GM18868 (cell line): ENCODE measurements at regions not wholly inside any gene's neighbourhood (a gene's known extent, or its start where the extent isn't known, plus 50 kb on each side); places are given as distances from the start of the nearest gene placed in this dataset.

Experiments
- ATAC-seq: cut with Tn5 transposase; IDR thresholded peaks from one replicate; pipeline ENCODE4 v1.9.1; 2021; ENCODE audit warnings: mild to moderate bottlenecking, moderate library complexity; ENCODE audit not compliant: unreplicated experiment

GRCh38 chr6:14674867-14675648 is 557.5 kb downstream of the CD83 start:
- ATAC-seq, result no peak

- ATAC-seq, result no peak
Observed at GRCh38 chr6:14676064-14676463, 558.5 kb downstream of the CD83 start.

GRCh38 chr6:14676977-14677781 is 559.6 kb downstream of the CD83 start:
- no peak for ATAC-seq

- ATAC-seq, result no peak
Observed at GRCh38 chr6:14681699-14682487, 564.0 kb upstream of the JARID2 start.

GRCh38 chr6:14682812-14683211 is 563.1 kb upstream of the JARID2 start:
- ATAC-seq, result no peak

- ATAC-seq, result no peak
Observed at GRCh38 chr6:14689639-14690038, 556.2 kb upstream of the JARID2 start.

- ATAC-seq, result no peak
Observed at GRCh38 chr6:14690120-14691056, 555.5 kb upstream of the JARID2 start.

GRCh38 chr6:14692208-14692607 is 553.7 kb upstream of the JARID2 start:
- ATAC-seq, result no peak

GRCh38 chr6:14693301-14694192 is 552.3 kb upstream of the JARID2 start:
- ATAC-seq, result no peak

GRCh38 chr6:14694308-14694707 is 551.6 kb upstream of the JARID2 start:
- ATAC-seq, result no peak

GRCh38 chr6:14695579-14695978 is 550.3 kb upstream of the JARID2 start:
- no peak for ATAC-seq

GRCh38 chr6:14696367-14696766 is 549.5 kb upstream of the JARID2 start:
- no peak for ATAC-seq

- ATAC-seq, result no peak
Observed at GRCh38 chr6:14697427-14697826, 548.4 kb upstream of the JARID2 start.

- ATAC-seq, result no peak
Observed at GRCh38 chr6:14699803-14700601, 545.9 kb upstream of the JARID2 start.

- no peak for ATAC-seq
Observed at GRCh38 chr6:14701946-14702345, 543.9 kb upstream of the JARID2 start.

- no peak for ATAC-seq
Observed at GRCh38 chr6:14702678-14703077, 543.2 kb upstream of the JARID2 start.

- no peak for ATAC-seq
Observed at GRCh38 chr6:14703586-14703985, 542.3 kb upstream of the JARID2 start.
